IPS-NIHi7 (cell line): ENCODE measurements at regions not wholly inside any gene's neighbourhood (a gene's known extent, or its start where the extent isn't known, plus 50 kb on each side); places are given as distances from the start of the nearest gene placed in this dataset.
A peak's percentile ranks its signal among the peaks of the same experiment; 100 is the strongest.
"Not testable (repeated sequence)": the region's sequence is repeated elsewhere in the genome, so short reads cannot be mapped to it uniquely, and the experiment has no call there.

Experiments
- DNase-seq: peaks from one replicate; pipeline ENCODE4 v3.0.0; 2012; ENCODE audit warnings: mixed read lengths; ENCODE audit errors: extremely low spot score

- no peak for DNase-seq
Measured at GRCh38 chr13:87981416-87981815, 310.2 kb downstream of the SLITRK5 start.

- DNase-seq = no peak
Measured at GRCh38 chr13:87982400-87982799, 311.2 kb downstream of the SLITRK5 start.

GRCh38 chr13:87986639-87987250 lies 315.6 kb downstream of the SLITRK5 start:
- DNase-seq = no peak

GRCh38 chr13:87998081-87998480 lies 326.9 kb downstream of the SLITRK5 start:
- no peak for DNase-seq

- DNase-seq = no peak
Measured at GRCh38 chr13:87999240-87999700, 328.1 kb downstream of the SLITRK5 start.

GRCh38 chr13:87999788-88000187 lies 328.6 kb downstream of the SLITRK5 start:
- peak; percentile 13 for DNase-seq

- peak; percentile 6 for DNase-seq
Measured at GRCh38 chr13:88000239-88000638, 329.1 kb downstream of the SLITRK5 start.

- no peak for DNase-seq
Measured at GRCh38 chr13:88000787-88001186, 329.6 kb downstream of the SLITRK5 start.

GRCh38 chr13:88005188-88005587 lies 334.0 kb downstream of the SLITRK5 start:
- DNase-seq = peak; percentile 4

GRCh38 chr13:88014527-88014926 lies 343.4 kb downstream of the SLITRK5 start:
- no peak for DNase-seq

- no peak for DNase-seq
Measured at GRCh38 chr13:88022431-88023208, 351.4 kb downstream of the SLITRK5 start.

- DNase-seq = no peak
Measured at GRCh38 chr13:88026241-88026640, 355.1 kb downstream of the SLITRK5 start.

- no peak for DNase-seq
Measured at GRCh38 chr13:88031980-88032559, 360.9 kb downstream of the SLITRK5 start.

GRCh38 chr13:88036205-88036604 lies 365.0 kb downstream of the SLITRK5 start:
- DNase-seq = not testable (repeated sequence)

- no peak for DNase-seq
Measured at GRCh38 chr13:88042489-88042888, 371.3 kb downstream of the SLITRK5 start.

- DNase-seq = no peak
Measured at GRCh38 chr13:88051746-88052482, 380.7 kb downstream of the SLITRK5 start.

GRCh38 chr13:88063741-88064140 lies 392.6 kb downstream of the SLITRK5 start:
- DNase-seq = no peak

GRCh38 chr13:88066847-88067246 lies 395.7 kb downstream of the SLITRK5 start:
- DNase-seq = no peak

- DNase-seq = no peak
Measured at GRCh38 chr13:88068316-88068715, 397.1 kb downstream of the SLITRK5 start.

- peak; percentile 55 for DNase-seq
Measured at GRCh38 chr13:88068975-88069374, 397.8 kb downstream of the SLITRK5 start.

GRCh38 chr13:88071371-88071770 lies 400.2 kb downstream of the SLITRK5 start:
- no peak for DNase-seq
